H1 (cell line): ENCODE measurements at regions not wholly inside any gene's neighbourhood (a gene's known extent, or its start where the extent isn't known, plus 50 kb on each side); places are given as distances from the start of the nearest gene placed in this dataset.

Experiments
- CTCF ChIA-PET: fragments of 300-600 bp; sonication (Branson Sonifier 250); formaldehyde crosslinking; loops from one replicate; lab custom pipeline; 2021; ENCODE audit not compliant: partially characterized antibody; lab: Charles Lee
- POLR2A ChIA-PET: fragments of 300-600 bp; sonication (Branson Sonifier 250); formaldehyde crosslinking; loops from one replicate; lab custom pipeline; 2021; ENCODE audit warnings: inconsistent platforms; ENCODE audit not compliant: partially characterized antibody; lab: Charles Lee
- DNase-seq, 2 experiments: peaks; one replicate each; pipeline versions ENCODE4 v3.0.0 to v3.0.0-alpha.2; 2010 to 2022; ENCODE audit warnings: low spot score in 2 of 2, low read depth in 1 of 2, mixed read lengths in 1 of 2
- FAIRE-seq: peaks from 2 replicates; lab custom pipeline; 2011; peaks lifted over from hg19 to GRCh38; lab: Jason Lieb, UNC
- H2AFZ ChIP-seq: 2 replicates; pipeline ENCODE4 v1.8.1; 2012; ENCODE audit warnings: low read length, inconsistent platforms
- H2AK5ac ChIP-seq: 2 replicates; pipeline ENCODE4 v1.6.1; 2013; ENCODE audit warnings: low read depth, low read length
- H2BK120ac ChIP-seq: replicated peaks from 2 replicates; pipeline ENCODE3; 2013; ENCODE audit warnings: low read depth, low read length, inconsistent platforms
- H2BK12ac ChIP-seq: 2 replicates; pipeline ENCODE4 v1.6.1; 2013; ENCODE audit warnings: low read depth, low read length
- H2BK15ac ChIP-seq: 2 replicates; pipeline ENCODE4 v1.6.1; 2013; ENCODE audit warnings: low read length
- H2BK20ac ChIP-seq: 2 replicates; pipeline ENCODE4 v1.6.1; 2013; ENCODE audit warnings: low read length
- H2BK5ac ChIP-seq: 2 replicates; pipeline ENCODE4 v1.6.1; 2013; ENCODE audit warnings: low read depth, low read length
- H3K14ac ChIP-seq: 2 replicates; pipeline ENCODE4 v1.6.1; 2013; ENCODE audit warnings: inconsistent platforms; ENCODE audit not compliant: insufficient read length
- H3K18ac ChIP-seq: 2 replicates; pipeline ENCODE4 v1.6.1; 2013; ENCODE audit warnings: low read length; ENCODE audit errors: extremely low read depth
- H3K23ac ChIP-seq: 2 replicates; pipeline ENCODE4 v1.6.1; 2013; ENCODE audit warnings: inconsistent platforms; ENCODE audit not compliant: insufficient read length
- H3K23me2 ChIP-seq: 2 replicates; pipeline ENCODE4 v1.6.1; 2013; ENCODE audit warnings: low read depth, low read length
- H3K27ac ChIP-seq: 2 replicates; pipeline ENCODE4 v1.6.1; 2011; ENCODE audit warnings: low read depth, low read length, inconsistent platforms
- H3K27me3 ChIP-seq, 4 experiments: replicated peaks in 1 of 4; 1 replicate in 1 of 4; 2 replicates in 3 of 4; pipeline versions ENCODE4 v1.6.1 to v1.8.1; 2011 to 2013; ENCODE audit warnings: low read length in 3 of 4, mild to moderate bottlenecking in 3 of 4, inconsistent platforms in 2 of 4, mixed read lengths in 2 of 4, moderate library complexity in 1 of 4; ENCODE audit not compliant: control insufficient read depth in 3 of 4, insufficient read depth in 3 of 4; ENCODE audit errors: extremely low read depth in 1 of 4
- H3K36me3 ChIP-seq, 4 experiments: 2 replicates each; pipeline versions ENCODE4 v1.6.1 to v1.8.1; 2011 to 2013; ENCODE audit warnings: mild to moderate bottlenecking in 4 of 4, low read length in 3 of 4, moderate library complexity in 2 of 4, control low read depth in 1 of 4, inconsistent platforms in 1 of 4; ENCODE audit not compliant: insufficient read depth in 4 of 4, control insufficient read depth in 2 of 4
- H3K4ac ChIP-seq: replicated peaks from 2 replicates; pipeline ENCODE3; 2013; ENCODE audit warnings: low read length, low read depth, mixed read lengths, inconsistent platforms; ENCODE audit not compliant: insufficient read length
- H3K4me1 ChIP-seq, 4 experiments: replicated peaks in 1 of 4; 1 replicate in 1 of 4; 2 replicates in 3 of 4; pipeline versions ENCODE4 v1.6.1 to v1.8.1; 2011 to 2013; ENCODE audit warnings: low read length in 3 of 4, inconsistent platforms in 2 of 4, mixed read lengths in 1 of 4; ENCODE audit not compliant: insufficient read depth in 4 of 4, control insufficient read depth in 3 of 4
- H3K4me2 ChIP-seq, 2 experiments: 2 replicates each; pipeline versions ENCODE4 v1.6.1 to v1.8.1; 2011 to 2013; ENCODE audit warnings: low read depth in 2 of 2, low read length in 2 of 2, control low read depth in 1 of 2, inconsistent platforms in 1 of 2, mild to moderate bottlenecking in 1 of 2; ENCODE audit not compliant: insufficient read depth in 1 of 2
- H3K4me3 ChIP-seq, 4 experiments: fragments of 200-600, 300-600 bp in 1 of 4; sonication (generic), shearing (Covaris generic), sonication (Bioruptor Twin) in 1 of 4; 2 replicates each; pipeline versions ENCODE4 v1.5.1 to v1.8.1; 2011 to 2016; ENCODE audit warnings: low read length in 4 of 4, low read depth in 3 of 4, control low read depth in 2 of 4, inconsistent platforms in 2 of 4, mild to moderate bottlenecking in 2 of 4, mixed read lengths in 1 of 4, moderate library complexity in 1 of 4; ENCODE audit not compliant: insufficient read depth in 2 of 4; ENCODE audit errors: extremely low read depth in 1 of 4
- H3K56ac ChIP-seq: replicated peaks from 2 replicates; pipeline ENCODE3; 2013; ENCODE audit warnings: low read depth, mild to moderate bottlenecking, mixed read lengths, low read length, inconsistent platforms; ENCODE audit not compliant: insufficient read length
- H3K79me1 ChIP-seq: 2 replicates; pipeline ENCODE4 v1.6.1; 2013; ENCODE audit warnings: low read depth, low read length, control low read depth
- H3K79me2 ChIP-seq, 2 experiments: 2 replicates each; pipeline versions ENCODE4 v1.6.1 to v1.8.1; 2012 to 2013; ENCODE audit warnings: low read length in 2 of 2, mild to moderate bottlenecking in 2 of 2, inconsistent platforms in 1 of 2; ENCODE audit not compliant: insufficient read depth in 2 of 2, control insufficient read depth in 1 of 2
- H3K9ac ChIP-seq, 4 experiments: replicated peaks in 1 of 4; 1 replicate in 1 of 4; 2 replicates in 3 of 4; pipeline versions ENCODE4 v1.6.1 to v1.8.1; 2011 to 2013; ENCODE audit warnings: low read depth in 3 of 4, low read length in 3 of 4, control low read depth in 2 of 4, mild to moderate bottlenecking in 2 of 4, moderate library complexity in 2 of 4, inconsistent platforms in 1 of 4; ENCODE audit errors: extremely low read depth in 1 of 4
- H3K9me3 ChIP-seq, 2 experiments: 2 replicates each; pipeline versions ENCODE4 v1.6.1 to v1.8.1; 2012 to 2013; ENCODE audit warnings: mild to moderate bottlenecking in 2 of 2, moderate library complexity in 2 of 2, control low read depth in 1 of 2, inconsistent platforms in 1 of 2, low read depth in 1 of 2, low read length in 1 of 2, mixed read lengths in 1 of 2; ENCODE audit not compliant: insufficient read depth in 2 of 2
- H4K20me1 ChIP-seq, 2 experiments: replicated peaks in 1 of 2; 2 replicates each; pipeline versions ENCODE3 to v1.8.1; 2011 to 2013; ENCODE audit warnings: inconsistent platforms in 2 of 2, low read length in 2 of 2, mild to moderate bottlenecking in 1 of 2; ENCODE audit not compliant: insufficient read depth in 2 of 2, control insufficient read depth in 1 of 2
- H4K5ac ChIP-seq: 2 replicates; pipeline ENCODE4 v1.6.1; 2013; ENCODE audit warnings: low read length, low read depth, mixed read lengths, inconsistent platforms; ENCODE audit not compliant: insufficient read length
- H4K8ac ChIP-seq: 2 replicates; pipeline ENCODE4 v1.8.0; 2013; ENCODE audit warnings: mild to moderate bottlenecking, moderate library complexity, low read length, inconsistent platforms; ENCODE audit not compliant: insufficient read depth; ENCODE audit errors: extremely low read depth
- H4K91ac ChIP-seq: replicated peaks from 2 replicates; pipeline ENCODE3; 2013; ENCODE audit warnings: low read length, mixed read lengths, inconsistent platforms; ENCODE audit not compliant: insufficient read length
- ASH2L ChIP-seq: fragments of 200-600, 300-600 bp; sonication (generic); IDR thresholded peaks from one replicate; pipeline ENCODE4 v1.7.1; 2017; ENCODE audit warnings: low read length
- ATF3 ChIP-seq: IDR thresholded peaks from 2 replicates; pipeline ENCODE4 v1.6.1; 2011; ENCODE audit warnings: low read depth, mild to moderate bottlenecking, low read length; ENCODE audit not compliant: insufficient read depth
- CBX5 ChIP-seq: fragments of 300-800, 300-1000 bp; sonication (generic); IDR thresholded peaks from 2 replicates; pipeline ENCODE4 v1.7.1; 2016; ENCODE audit warnings: antibody characterized with exemption, low read length, low read depth
- EGR1 ChIP-seq: IDR thresholded peaks from 2 replicates; pipeline ENCODE4 v1.6.1; 2011; ENCODE audit warnings: low read depth, low read length, borderline replicate concordance
- FOSL1 ChIP-seq: IDR thresholded peaks from 2 replicates; pipeline ENCODE4 v1.6.1; 2011; ENCODE audit warnings: mild to moderate bottlenecking, low read depth, low read length, moderate library complexity; ENCODE audit not compliant: insufficient read depth
- KDM4A ChIP-seq: IDR thresholded peaks from one replicate; pipeline ENCODE4 v1.7.1; 2012; ENCODE audit warnings: low read depth, mild to moderate bottlenecking, moderate library complexity, low read length, inconsistent platforms; ENCODE audit not compliant: severe bottlenecking
- PHF8 ChIP-seq: fragments of 200-600 bp; sonication (generic); conservative IDR thresholded peaks from 2 replicates; pipeline ENCODE4 v1.7.1; 2012; ENCODE audit warnings: low read depth, mild to moderate bottlenecking, inconsistent platforms, low read length, moderate library complexity
- RAD21 ChIP-seq, 2 experiments: IDR thresholded peaks in 1 of 2; conservative IDR thresholded peaks in 1 of 2; 2 replicates each; pipeline ENCODE4 v1.6.1; 2011; ENCODE audit warnings: low read depth in 2 of 2, low read length in 2 of 2, improper control_type of control experiment in 1 of 2, inconsistent platforms in 1 of 2, mild to moderate bottlenecking in 1 of 2, moderate library complexity in 1 of 2
- RBBP5 ChIP-seq: IDR thresholded peaks from 2 replicates; pipeline ENCODE4 v1.7.1; 2012; ENCODE audit warnings: low read depth, mild to moderate bottlenecking, inconsistent platforms, low read length, moderate library complexity, borderline replicate concordance
- SIRT6 ChIP-seq: IDR thresholded peaks from one replicate; pipeline ENCODE4 v1.7.1; 2012; ENCODE audit warnings: low read length, inconsistent platforms
- SIX5 ChIP-seq: IDR thresholded peaks from 2 replicates; pipeline ENCODE4 v1.6.1; 2011; ENCODE audit warnings: mild to moderate bottlenecking, low read depth, low read length
- SRF ChIP-seq: IDR thresholded peaks from 2 replicates; pipeline ENCODE4 v1.6.1; 2011; ENCODE audit warnings: mild to moderate bottlenecking, low read depth, low read length, moderate library complexity
- TAF7 ChIP-seq: optimal IDR thresholded peaks from 2 replicates; pipeline ENCODE3; 2011; ENCODE audit warnings: low read depth, mild to moderate bottlenecking, inconsistent platforms, low read length, moderate library complexity, borderline replicate concordance
- WGBS, 2 experiments: shearing (Covaris generic) in 1 of 2; methylation state at CpG; one replicate each; pipeline versions ENCODE4 v1.1.6 to v1.1.7; 2013 to 2015; ENCODE audit warnings: low lambda C conversion rate in 2 of 2, mixed read lengths in 2 of 2, inconsistent platforms in 1 of 2, low coverage in 1 of 2, missing lambda C conversion rate in 1 of 2; ENCODE audit not compliant: insufficient replicate concordance in 2 of 2, insufficient coverage in 1 of 2, insufficient read length in 1 of 2; ENCODE audit errors: extremely low coverage in 1 of 2, missing lambda C conversion rate in 1 of 2; 5-methylcytosine and 5-hydroxymethylcytosine counted together

DNA sequence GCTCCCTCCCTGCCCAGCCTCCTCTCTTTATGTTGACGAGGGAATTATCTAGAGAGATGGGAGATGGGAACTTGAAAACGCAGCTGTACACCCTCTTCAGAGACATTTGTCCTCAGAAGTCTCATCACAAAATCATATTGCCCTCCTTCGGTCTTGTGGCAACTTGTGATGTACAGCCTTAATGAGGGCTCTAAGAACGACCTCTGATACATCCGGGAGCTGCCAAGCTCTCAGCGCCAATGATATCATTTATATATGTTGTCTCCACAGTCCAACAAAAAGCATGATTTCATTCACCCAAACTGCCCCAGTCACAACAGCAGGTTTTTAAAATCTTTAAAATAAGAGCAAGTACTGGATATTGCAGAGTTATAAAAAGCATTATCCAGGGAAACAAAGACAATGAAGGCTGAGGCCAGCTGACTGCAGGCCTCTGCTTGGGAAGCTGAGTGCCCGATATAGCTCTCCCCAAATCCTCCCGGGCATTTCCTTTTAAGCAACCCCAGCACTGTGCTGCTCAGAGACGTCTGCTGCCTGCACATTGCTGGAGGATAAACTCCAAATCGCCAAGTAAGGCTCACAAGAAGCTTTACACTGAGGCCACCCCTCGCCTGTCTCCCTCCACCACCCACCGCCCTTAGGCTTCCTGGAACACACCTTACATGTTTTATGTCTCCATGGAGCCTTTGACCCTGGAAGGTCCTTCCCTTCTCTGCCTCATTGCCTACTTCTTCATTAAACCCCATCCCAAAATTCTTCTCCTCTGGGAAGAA lies 236.1 kb downstream of the C1orf94 start:
- H3K18ac ChIP-seq = no peak overlapping the region
- H3K79me1 ChIP-seq = no peaks in the 10 kb centered on the region
- H3K9me3 ChIP-seq = no peaks in the 10 kb centered on the region
- POLR2A ChIA-PET = no interaction called here
- no peak overlapping the region for H2BK5ac ChIP-seq
- no peak overlapping the region for H4K91ac ChIP-seq
- FAIRE-seq (no peak), DNase-seq (no peak)
- no peak overlapping the region for H3K9ac ChIP-seq
- no peaks in the 10 kb centered on the region for H3K4me1 ChIP-seq
- WGBS, 2 experiments = 87% methylated on average over 12 of the region's 12 CpGs; no CpG with 5 or more reads in 1 of the 2 experiments
- CTCF ChIA-PET = interaction anchor here (0.6 to 2.7 kb wide), 5 partner anchors 15 to 330 kb away, joined by 3 to 11 read pairs (median 3); no protein-coding TSS in a partner anchor
- no peak overlapping the region for H2AFZ ChIP-seq
- H2BK12ac ChIP-seq = no peak overlapping the region
- H3K4me3 ChIP-seq = no peak overlapping the region
- H3K27ac ChIP-seq = no peak overlapping the region
- no peaks in the 10 kb centered on the region for H4K20me1 ChIP-seq
- H2AK5ac ChIP-seq = no peak overlapping the region
- no peaks in the 10 kb centered on the region for H3K23me2 ChIP-seq
- H4K8ac ChIP-seq = no peak overlapping the region
- no peak overlapping the region for H3K4ac ChIP-seq
- no peak overlapping the region for H3K56ac ChIP-seq
- H4K5ac ChIP-seq = no peak overlapping the region
- no peaks in the 10 kb centered on the region for H3K36me3 ChIP-seq
- no peak overlapping the region for H3K23ac ChIP-seq
- no peak overlapping the region for H2BK120ac ChIP-seq
- no peak overlapping the region for H3K4me2 ChIP-seq
- no peaks in the 10 kb centered on the region for H3K79me2 ChIP-seq
- no peak overlapping the region for H3K14ac ChIP-seq
- no peak overlapping the region for H2BK20ac ChIP-seq
- H2BK15ac ChIP-seq = no peak overlapping the region
- no peaks in the 10 kb centered on the region for H3K27me3 ChIP-seq
- TF ChIP-seq FOSL1 = no peak
- TF ChIP-seq ATF3 = no peak
- TF ChIP-seq CBX5 = no peak
- TF ChIP-seq PHF8 = no peak
- TF ChIP-seq EGR1 = no peak
- no peak for TF ChIP-seq ASH2L
- TF ChIP-seq TAF7 = no peak
- TF ChIP-seq KDM4A = no peak
- TF ChIP-seq SRF = no peak
- no peak for TF ChIP-seq SIX5
- TF ChIP-seq RAD21 (IDR thresholded peaks at IDR 0.05 in 1 of 2, conservative IDR thresholded peaks at IDR 0.05 in 1 of 2; ENCODE audit: low read depth in 2 of 2, low read length in 2 of 2) = no peak
- TF ChIP-seq RBBP5 = no peak
- no peak for TF ChIP-seq SIRT6
